Heart left ventricle (tissue), 13 donors: ENCODE measurements at regions not wholly inside any gene's neighbourhood (a gene's known extent, or its start where the extent isn't known, plus 50 kb on each side); places are given as distances from the start of the nearest gene placed in this dataset.

ENCODE experiments used
- CTCF ChIP-seq, 12 donors: fragments of 200-600 bp; sonication (generic) in 4 of 12; IDR thresholded peaks; one replicate each; pipeline versions ENCODE4 v1.5.0 to v1.8.0; 2018 to 2022; ENCODE audit warnings: antibody characterized with exemption in 12 of 12, mild to moderate bottlenecking in 5 of 12
- POLR2A ChIP-seq, 2 donors: fragments of 450-650 bp; IDR thresholded peaks; one replicate each; pipeline ENCODE4 v1.6.1; 2017; ENCODE audit warnings: antibody characterized with exemption in 2 of 2, mild to moderate bottlenecking in 2 of 2, moderate library complexity in 2 of 2
- donor health status: ischemic (EF 13 %, LVEDD 7.1; RV severe dilation, severe dysfunction).
- donor health status: DM: no; HTN: yes; CAD: no.
- donor health status: DM: no; HTN: no; CAD: no.
- donor health status: ischemic (EF 25% LVEDD 6.9; RV normal size, moderate dysfunction).
- donor health status: ischemic (EF 25% LVEDD 5.7; RV mildly dilated, moderate dysfunction).
- donor health status: ischemic (EF 35%, LVEDD 5.7; RV mildly dilated, moderate dysfunction).
- donor health status: nonischemic (EF 11% LVEDD 7.7; RV severe dilation, severe dysfunction).
- donor health status: DM: yes; HTN: yes; CAD: no.
- donor health status: PGD.
- donor health status: ischemic (EF 29% LVEDD 5.4; RV normal size, mild dysfunction).
- donor health status: nonischemic (EF 23%, LVEDD 6.1; RV moderate dilation, normal function).

GRCh38 chr5:81827500-81827899 is 76.6 kb upstream of the SSBP2 start:
- TF ChIP-seq CTCF (IDR thresholded peaks at IDR 0.05), result no peak
- no peak for TF ChIP-seq POLR2A (IDR thresholded peaks at IDR 0.05)
